ENCODE measurements at regions not wholly inside any gene's neighbourhood (a gene's known extent, or its start where the extent isn't known, plus 50 kb on each side); places are given as distances from the start of the nearest gene placed in this dataset.

DNA sequence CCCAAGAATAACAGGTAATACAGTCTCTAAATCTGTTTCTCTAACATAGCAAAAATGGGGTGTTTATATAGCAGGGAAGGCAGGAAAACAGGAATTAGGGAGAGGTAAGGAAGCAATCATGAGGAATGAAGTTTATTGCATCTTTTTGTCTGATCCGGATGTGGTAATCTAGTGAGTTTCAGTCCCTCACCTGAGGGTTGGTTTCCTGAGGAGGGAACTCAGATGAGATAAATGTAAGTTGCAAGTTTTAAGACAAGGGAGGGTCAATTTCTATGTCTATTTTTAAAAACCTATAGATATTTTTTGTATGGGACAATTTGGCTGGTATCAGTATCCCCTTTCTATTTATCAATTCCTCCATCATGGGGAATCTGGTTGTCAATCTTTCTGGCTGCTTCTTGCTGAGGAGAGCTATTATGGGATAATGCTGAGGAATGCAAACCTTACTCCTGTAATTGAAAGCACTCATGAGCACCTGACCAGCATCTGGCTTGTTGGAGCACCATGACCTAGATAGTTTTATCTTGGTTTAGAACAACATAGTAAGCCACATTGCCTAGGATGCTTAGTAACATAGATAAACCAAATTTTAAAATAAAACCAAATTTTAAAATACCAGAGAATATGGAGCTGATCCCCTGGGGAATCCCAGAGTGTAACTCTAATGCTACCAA lies 130.1 kb downstream of the ADAM29 start:
- H3K79me2 ChIP-seq (replicated peaks; ENCODE audit: insufficient read depth), result no peaks in the 10 kb centered on the region
- no peak overlapping the region for H2AFZ ChIP-seq
- Mint-ChIP-seq H3K9me3 (peaks cover 14% of the 10 kb centered on the region), H3K27me3 (ENCODE audit: insufficient read depth, low read depth, poor library complexity) (peaks cover 3% of the 10 kb centered on the region), H3K4me1 (no peaks in the 10 kb centered on the region), H3K27ac (no peak overlapping the region), H3K4me3 (no peak overlapping the region), H3K36me3 (ENCODE audit: low read depth) (peaks cover 10% of the 10 kb centered on the region; the same call in 2 of the 3 replicates)
- H3K36me3 ChIP-seq (ENCODE audit: insufficient read depth), result no peaks in the 10 kb centered on the region
- no peak overlapping the region for H3K4me3 ChIP-seq
- no peak overlapping the region for H3K4me2 ChIP-seq
- no peaks in the 10 kb centered on the region for H3K27me3 ChIP-seq (ENCODE audit: insufficient read depth)
- DNase-seq (ENCODE audit: low spot score) (no peak), ATAC-seq (no peak)
- TF ChIP-seq ZNF114 (CRISPR knock-in tag; IDR thresholded peaks at IDR 0.05) (no peak), EZH2phosphoT487 (IDR thresholded peaks at IDR 0.05; ENCODE audit: unreplicated experiment) (no peak), STAT1 (IDR thresholded peaks at IDR 0.05; ENCODE audit: unreplicated experiment) (no peak), POLR2AphosphoS5 (IDR thresholded peaks at IDR 0.05; ENCODE audit: low read depth) (no peak), CREB1 (CRISPR knock-in tag; IDR thresholded peaks at IDR 0.05; ENCODE audit: low read depth) (no peak), ZNF331 (CRISPR knock-in tag; IDR thresholded peaks at IDR 0.05; ENCODE audit: low read depth) (no peak), JUNB (IDR thresholded peaks at IDR 0.05; ENCODE audit: unreplicated experiment) (no peak), NANOG (IDR thresholded peaks at IDR 0.05; ENCODE audit: borderline replicate concordance) (no peak)
- TF ChIP-seq, protein P1, sequence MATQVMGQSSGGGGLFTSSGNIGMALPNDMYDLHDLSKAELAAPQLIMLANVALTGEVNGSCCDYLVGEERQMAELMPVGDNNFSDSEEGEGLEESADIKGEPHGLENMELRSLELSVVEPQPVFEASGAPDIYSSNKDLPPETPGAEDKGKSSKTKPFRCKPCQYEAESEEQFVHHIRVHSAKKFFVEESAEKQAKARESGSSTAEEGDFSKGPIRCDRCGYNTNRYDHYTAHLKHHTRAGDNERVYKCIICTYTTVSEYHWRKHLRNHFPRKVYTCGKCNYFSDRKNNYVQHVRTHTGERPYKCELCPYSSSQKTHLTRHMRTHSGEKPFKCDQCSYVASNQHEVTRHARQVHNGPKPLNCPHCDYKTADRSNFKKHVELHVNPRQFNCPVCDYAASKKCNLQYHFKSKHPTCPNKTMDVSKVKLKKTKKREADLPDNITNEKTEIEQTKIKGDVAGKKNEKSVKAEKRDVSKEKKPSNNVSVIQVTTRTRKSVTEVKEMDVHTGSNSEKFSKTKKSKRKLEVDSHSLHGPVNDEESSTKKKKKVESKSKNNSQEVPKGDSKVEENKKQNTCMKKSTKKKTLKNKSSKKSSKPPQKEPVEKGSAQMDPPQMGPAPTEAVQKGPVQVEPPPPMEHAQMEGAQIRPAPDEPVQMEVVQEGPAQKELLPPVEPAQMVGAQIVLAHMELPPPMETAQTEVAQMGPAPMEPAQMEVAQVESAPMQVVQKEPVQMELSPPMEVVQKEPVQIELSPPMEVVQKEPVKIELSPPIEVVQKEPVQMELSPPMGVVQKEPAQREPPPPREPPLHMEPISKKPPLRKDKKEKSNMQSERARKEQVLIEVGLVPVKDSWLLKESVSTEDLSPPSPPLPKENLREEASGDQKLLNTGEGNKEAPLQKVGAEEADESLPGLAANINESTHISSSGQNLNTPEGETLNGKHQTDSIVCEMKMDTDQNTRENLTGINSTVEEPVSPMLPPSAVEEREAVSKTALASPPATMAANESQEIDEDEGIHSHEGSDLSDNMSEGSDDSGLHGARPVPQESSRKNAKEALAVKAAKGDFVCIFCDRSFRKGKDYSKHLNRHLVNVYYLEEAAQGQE (IDR thresholded peaks at IDR 0.05; ENCODE audit: unreplicated experiment), result no peak
- no peaks in the 10 kb centered on the region for H3F3A ChIP-seq (replicated peaks; ENCODE audit: low read depth)
- H4K20me1 ChIP-seq (replicated peaks; ENCODE audit: insufficient read depth), result no peaks in the 10 kb centered on the region
- H3K4me1 ChIP-seq (ENCODE audit: insufficient read depth), result no peaks in the 10 kb centered on the region
- 0 out of 2 replicates have a peak, but pooled peaks cover 5% of the 10 kb centered on the region for H3K9me2 ChIP-seq (ENCODE audit: insufficient read depth)
- H3K27ac ChIP-seq (ENCODE audit: low read depth), result no peak overlapping the region

DNA sequence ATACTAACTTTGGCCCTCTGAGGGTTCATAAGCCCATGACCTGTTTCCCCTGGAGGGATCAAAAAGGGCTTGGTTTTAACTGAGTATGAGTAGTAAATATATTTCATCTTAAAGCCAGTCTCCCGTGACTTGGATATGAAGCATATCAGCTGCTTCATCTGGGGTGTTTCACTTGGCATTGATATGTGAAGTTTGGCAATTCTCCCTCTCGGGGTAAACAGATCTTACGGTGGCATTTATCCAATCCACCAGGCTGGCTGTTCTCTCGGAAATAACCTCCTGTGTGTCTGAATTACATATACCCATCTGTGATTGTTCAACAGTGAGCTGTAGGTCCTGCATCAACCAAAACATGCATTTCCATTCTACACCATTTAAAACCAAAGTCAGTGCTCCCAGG lies 130.7 kb downstream of the ADAM29 start:
- no peak for ATAC-seq
- Histone ChIP-seq H4K20me1 (replicated peaks; ENCODE audit: insufficient read depth) (no peaks in the 10 kb centered on the region), H3K79me2 (replicated peaks; ENCODE audit: insufficient read depth) (no peaks in the 10 kb centered on the region), H3K9me2 (ENCODE audit: insufficient read depth) (0 out of 2 replicates have a peak, but pooled peaks cover 5% of the 10 kb centered on the region), H2AFZ (no peak overlapping the region), H3K27me3 (ENCODE audit: insufficient read depth) (no peaks in the 10 kb centered on the region), H3K4me3 (no peak overlapping the region), H3K27ac (ENCODE audit: low read depth) (no peak overlapping the region), H3K4me1 (ENCODE audit: insufficient read depth) (no peaks in the 10 kb centered on the region), H3K36me3 (ENCODE audit: insufficient read depth) (no peaks in the 10 kb centered on the region), H3F3A (replicated peaks; ENCODE audit: low read depth) (no peaks in the 10 kb centered on the region), H3K4me2 (no peak overlapping the region)
- H3K27me3 Mint-ChIP-seq (ENCODE audit: insufficient read depth, low read depth, poor library complexity), result peaks cover 3% of the 10 kb centered on the region
- DNase-seq (ENCODE audit: low spot score), result no peak
- H3K27ac Mint-ChIP-seq, result no peak overlapping the region
- peaks cover 9% of the 10 kb centered on the region for H3K9me3 Mint-ChIP-seq
- H3K36me3 Mint-ChIP-seq (ENCODE audit: low read depth), result peaks cover 7% of the 10 kb centered on the region; the same call in 2 of the 3 replicates
- no peak overlapping the region for H3K4me3 Mint-ChIP-seq
- no peaks in the 10 kb centered on the region for H3K4me1 Mint-ChIP-seq
- no peak for TF ChIP-seq POLR2AphosphoS5 (IDR thresholded peaks at IDR 0.05; ENCODE audit: low read depth)
- TF ChIP-seq, protein P2, sequence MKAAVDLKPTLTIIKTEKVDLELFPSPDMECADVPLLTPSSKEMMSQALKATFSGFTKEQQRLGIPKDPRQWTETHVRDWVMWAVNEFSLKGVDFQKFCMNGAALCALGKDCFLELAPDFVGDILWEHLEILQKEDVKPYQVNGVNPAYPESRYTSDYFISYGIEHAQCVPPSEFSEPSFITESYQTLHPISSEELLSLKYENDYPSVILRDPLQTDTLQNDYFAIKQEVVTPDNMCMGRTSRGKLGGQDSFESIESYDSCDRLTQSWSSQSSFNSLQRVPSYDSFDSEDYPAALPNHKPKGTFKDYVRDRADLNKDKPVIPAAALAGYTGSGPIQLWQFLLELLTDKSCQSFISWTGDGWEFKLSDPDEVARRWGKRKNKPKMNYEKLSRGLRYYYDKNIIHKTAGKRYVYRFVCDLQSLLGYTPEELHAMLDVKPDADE (IDR thresholded peaks at IDR 0.05), result no peak
- no peak for TF ChIP-seq EZH2 (IDR thresholded peaks at IDR 0.05; ENCODE audit: low read depth, unreplicated experiment)
- no peak for TF ChIP-seq ZNF114 (CRISPR knock-in tag; IDR thresholded peaks at IDR 0.05)
- no peak for TF ChIP-seq EZH2phosphoT487 (IDR thresholded peaks at IDR 0.05; ENCODE audit: unreplicated experiment)
- no peak for TF ChIP-seq NANOG (IDR thresholded peaks at IDR 0.05; ENCODE audit: borderline replicate concordance)
- TF ChIP-seq STAT1 (IDR thresholded peaks at IDR 0.05; ENCODE audit: unreplicated experiment), result no peak
- TF ChIP-seq ZNF331 (CRISPR knock-in tag; IDR thresholded peaks at IDR 0.05; ENCODE audit: low read depth), result no peak
- TF ChIP-seq, protein P1 (IDR thresholded peaks at IDR 0.05; ENCODE audit: unreplicated experiment), result no peak

All from GM23338 (cell line).